HCT116 (cell line): ENCODE measurements at regions not wholly inside any gene's neighbourhood (a gene's known extent, or its start where the extent isn't known, plus 50 kb on each side); places are given as distances from the start of the nearest gene placed in this dataset.

Experiments
- ATAC-seq: fragments of 200-7000 bp; cut with Tn5 transposase; 2 replicates; pipeline ENCODE4 v1.9.1; 2020; ENCODE audit warnings: mild to moderate bottlenecking, moderate library complexity
- BruUV-seq: library from RNA; stranded (reverse); fragments of 400-500 nt; replicated peaks from 2 replicates; lab custom pipeline; 2021; lab: Mats Ljungman, UMichigan
- CTCF ChIA-PET: fragments of 300-600 bp; sonication (Branson Sonifier 250); formaldehyde crosslinking; loops from one replicate; lab custom pipeline; 2021; ENCODE audit warnings: antibody characterized with exemption; lab: Charles Lee
- POLR2A ChIA-PET: fragments of 300-600, 350-600 bp; sonication (Branson Sonifier 250); formaldehyde crosslinking; loops from one replicate; lab custom pipeline; 2021; ENCODE audit warnings: antibody characterized with exemption; lab: Charles Lee
- RAD21 ChIA-PET, 2 experiments: fragments of 300-600 bp; sonication (Branson Sonifier 250); formaldehyde crosslinking; loops; one replicate each; lab custom pipeline; 2023; ENCODE audit warnings: low total read pairs in 2 of 2; ENCODE audit not compliant: uncharacterized antibody in 2 of 2, unreplicated experiment in 2 of 2, low non-redundant PET in 1 of 2; lab: Charles Lee
- DNase-seq: peaks from one replicate; pipeline ENCODE4 v3.0.0-alpha.2; 2010; ENCODE audit warnings: low read depth, low spot score
- H2AFZ ChIP-seq: fragments of 200-600 bp; shearing (Covaris generic), sonication (generic); 2 replicates; pipeline ENCODE4 v1.6.1; 2017; ENCODE audit warnings: low read depth, mixed run types, mixed read lengths, antibody characterized with exemption, low read length; ENCODE audit not compliant: poor library complexity, severe bottlenecking
- H3K27ac ChIP-seq: 2 replicates; pipeline ENCODE4 v1.5.1; 2012; ENCODE audit warnings: low read depth, low read length
- H3K27me3 ChIP-seq: fragments of 200-600 bp; sonication (generic); 2 replicates; pipeline ENCODE4 v1.6.1; 2016; ENCODE audit warnings: mixed run types, low read length, mixed read lengths; ENCODE audit not compliant: insufficient read depth
- H3K36me3 ChIP-seq, 2 experiments: fragments of 200-500 bp in 1 of 2; fragments of 200-600 bp in 1 of 2; sonication (Bioruptor generic) in 1 of 2; sonication (generic) in 1 of 2; 2 replicates each; pipeline versions ENCODE4 v1.5.1 to v1.6.1; 2014 to 2016; ENCODE audit warnings: low read length in 2 of 2, inconsistent platforms in 1 of 2, mixed read lengths in 1 of 2, mixed run types in 1 of 2; ENCODE audit not compliant: insufficient read depth in 2 of 2, control insufficient read depth in 1 of 2
- H3K4me1 ChIP-seq, 2 experiments: fragments of 200-600 bp in 1 of 2; sonication (generic) in 1 of 2; 2 replicates each; pipeline versions ENCODE4 v1.5.1 to v1.6.1; 2012 to 2017; ENCODE audit warnings: low read length in 2 of 2, inconsistent platforms in 1 of 2, mild to moderate bottlenecking in 1 of 2, mixed read lengths in 1 of 2, mixed run types in 1 of 2, moderate library complexity in 1 of 2; ENCODE audit not compliant: insufficient read depth in 2 of 2, control insufficient read depth in 1 of 2
- H3K4me2 ChIP-seq: fragments of 200-600 bp; sonication (generic); 2 replicates; pipeline ENCODE4 v1.6.1; 2017; ENCODE audit warnings: mixed run types, low read length, mixed read lengths
- H3K4me3 ChIP-seq, 2 experiments: fragments of 200-600 bp in 1 of 2; sonication (generic) in 1 of 2; replicated peaks in 1 of 2; 2 replicates each; pipeline ENCODE4 v1.5.1; 2011 to 2016; ENCODE audit warnings: low read length in 2 of 2, control low read depth in 1 of 2, low read depth in 1 of 2, mild to moderate bottlenecking in 1 of 2, mixed read lengths in 1 of 2, mixed run types in 1 of 2
- H3K79me2 ChIP-seq: fragments of 200-600 bp; sonication (generic); 2 replicates; pipeline ENCODE4 v1.6.1; 2017; ENCODE audit warnings: mild to moderate bottlenecking, mixed run types, low read length, moderate library complexity, mixed read lengths; ENCODE audit not compliant: insufficient read depth
- H3K9ac ChIP-seq: fragments of 200-600 bp; sonication (generic); 2 replicates; pipeline ENCODE4 v1.6.1; 2016; ENCODE audit warnings: low read length, mixed read lengths
- H3K9me2 ChIP-seq: fragments of 200-600 bp; sonication (generic), shearing (Covaris generic); 2 replicates; pipeline ENCODE4 v1.6.1; 2017; ENCODE audit warnings: mixed run types, mild to moderate bottlenecking, moderate library complexity; ENCODE audit not compliant: insufficient read depth
- H3K9me3 ChIP-seq, 2 experiments: fragments of 200-500 bp in 1 of 2; fragments of 200-600 bp in 1 of 2; sonication (Bioruptor generic) in 1 of 2; sonication (generic) in 1 of 2; 2 replicates each; pipeline ENCODE4 v1.6.1; 2014 to 2017; ENCODE audit warnings: low read length in 2 of 2, mixed read lengths in 2 of 2, inconsistent platforms in 1 of 2, low read depth in 1 of 2, mild to moderate bottlenecking in 1 of 2, mixed run types in 1 of 2, moderate library complexity in 1 of 2; ENCODE audit not compliant: control insufficient read depth in 1 of 2, insufficient read depth in 1 of 2
- H4K20me1 ChIP-seq: fragments of 200-600 bp; sonication (generic), shearing (Covaris generic); 2 replicates; pipeline ENCODE4 v1.6.1; 2017; ENCODE audit warnings: mixed run types, mild to moderate bottlenecking, moderate library complexity; ENCODE audit not compliant: insufficient read depth
- CBX3 ChIP-seq: IDR thresholded peaks from 2 replicates; pipeline ENCODE4 v1.6.1; 2012; ENCODE audit warnings: low read depth
- CEBPB ChIP-seq: IDR thresholded peaks from 2 replicates; pipeline ENCODE4 v1.6.1; 2012; ENCODE audit warnings: low read depth
- CTCF ChIP-seq, 3 experiments: fragments of 200-600 bp in 1 of 3; sonication (generic) in 1 of 3; IDR thresholded peaks in 2 of 3; conservative IDR thresholded peaks in 1 of 3; 2 replicates each; pipeline ENCODE4 v1.5.1; 2012 to 2017; ENCODE audit warnings: low read depth in 2 of 3, low read length in 2 of 3, antibody characterized with exemption in 1 of 3, borderline replicate concordance in 1 of 3, control low read depth in 1 of 3, mild to moderate bottlenecking in 1 of 3, mixed read lengths in 1 of 3, mixed run types in 1 of 3, moderate library complexity in 1 of 3; ENCODE audit not compliant: insufficient read depth in 1 of 3
- EGR1 ChIP-seq: IDR thresholded peaks from 2 replicates; pipeline ENCODE4 v1.6.1; 2012; ENCODE audit warnings: low read depth
- ELF1 ChIP-seq: IDR thresholded peaks from 2 replicates; pipeline ENCODE4 v1.6.1; 2012; ENCODE audit warnings: low read depth, borderline replicate concordance
- EZH2 ChIP-seq: fragments of 200-600 bp; sonication (generic); IDR thresholded peaks from 2 replicates; pipeline ENCODE4 v1.6.1; 2017; ENCODE audit warnings: antibody characterized with exemption, mixed run types
- EZH2phosphoT487 ChIP-seq: fragments of 200-600 bp; IDR thresholded peaks from 2 replicates; pipeline ENCODE4 v1.6.1; 2018; ENCODE audit warnings: antibody characterized with exemption, borderline replicate concordance
- POLR2A ChIP-seq: IDR thresholded peaks from 2 replicates; pipeline ENCODE4 v1.7.0; 2011; ENCODE audit warnings: borderline replicate concordance; ENCODE audit not compliant: insufficient read depth, insufficient read length; ENCODE audit errors: extremely low read depth
- POLR2AphosphoS5 ChIP-seq: IDR thresholded peaks from 2 replicates; pipeline ENCODE4 v1.6.1; 2011; ENCODE audit warnings: mild to moderate bottlenecking, low read depth, low read length, moderate library complexity
- RAD21 ChIP-seq: IDR thresholded peaks from 2 replicates; pipeline ENCODE4 v1.6.1; 2012; ENCODE audit warnings: low read depth, mild to moderate bottlenecking
- REST ChIP-seq: IDR thresholded peaks from 2 replicates; pipeline ENCODE4 v1.6.1; 2012; ENCODE audit warnings: low read depth
- SP1 ChIP-seq: IDR thresholded peaks from 2 replicates; pipeline ENCODE4 v1.6.1; 2012; ENCODE audit warnings: low read depth
- ZBTB33 ChIP-seq: IDR thresholded peaks from 2 replicates; pipeline ENCODE4 v1.6.1; 2011; ENCODE audit warnings: mild to moderate bottlenecking, low read length, moderate library complexity; ENCODE audit not compliant: insufficient replicate concordance; ENCODE audit errors: extremely low read depth
- ZNF274 ChIP-seq: fragments of 200-500 bp; sonication (Bioruptor generic); IDR thresholded peaks from 2 replicates; pipeline ENCODE4 v1.6.1; 2014; ENCODE audit warnings: mild to moderate bottlenecking, low read depth, low read length, inconsistent platforms
- intact Hi-C: fragments of 100-400 bp; cut with micrococcal nuclease; formaldehyde crosslinking; loops from 2 replicates; pipeline ENCODE4 v1.10.0; 2022
- TF ChIP-seq, protein P1 (sequence below): IDR thresholded peaks from 2 replicates; pipeline ENCODE4 v1.6.1; 2012
- TF ChIP-seq, protein P2 (sequence below): IDR thresholded peaks from 2 replicates; pipeline ENCODE4 v1.6.1; 2012

GRCh38 chr12:98424726-98425401 is 90.5 kb upstream of the TMPO start:
- Histone ChIP-seq H3K27ac (no peak overlapping the region), H3K4me3 (no peak overlapping the region), H3K9ac (no peak overlapping the region), H2AFZ (peak overlapping the region; percentile 55), H3K36me3 (no peaks in the 10 kb centered on the region), H3K4me1 (peaks cover 3 to 16% of the 10 kb centered on the region in 2 experiments; a peak in 3 of 4 replicates), H3K9me3 (no peaks in the 10 kb centered on the region), H3K27me3 (no peaks in the 10 kb centered on the region), H3K79me2 (no peaks in the 10 kb centered on the region), H3K4me2 (peak overlapping the region; percentile 47), H4K20me1 (no peaks in the 10 kb centered on the region), H3K9me2 (no peaks in the 10 kb centered on the region)
- peak; percentile 83 for ATAC-seq
- BruUV-seq: no TSS peak
- POLR2A ChIA-PET: no interaction called here
- RAD21 ChIA-PET: interaction anchor here in 1 of 2 experiments (0.6 kb wide), 1 partner anchor 565 kb away, joined by 3 read pairs; no protein-coding TSS in a partner anchor
- intact Hi-C loops: loop anchor here (1.0 to 5.0 kb wide), 4 partner anchors 91 to 573 kb away; no protein-coding TSS in a partner anchor
- CTCF ChIA-PET: interaction anchor here (0.6 to 1.7 kb wide), 4 partner anchors 13 to 574 kb away, joined by 3 to 13 read pairs (median 7); partner anchors contain the start of gene TMPO
- TF ChIP-seq CBX3 (peak; percentile 41; the same call in 1 of the 2 replicates), EZH2phosphoT487 (no peak), ZNF274 (no peak), RAD21 (peak; percentile 78), EZH2 (no peak), ELF1 (no peak), ZBTB33 (no peak), CEBPB (no peak), REST (no peak), EGR1 (no peak), SP1 (peak; percentile 8; the same call in 1 of the 2 replicates), POLR2AphosphoS5 (no peak), POLR2A (no peak), CTCF (IDR thresholded peaks at IDR 0.05 in 2 of 3, conservative IDR thresholded peaks at IDR 0.05 in 1 of 3; ENCODE audit: borderline replicate concordance in 1 of 3, insufficient read depth in 1 of 3, low read depth in 2 of 3, low read length in 2 of 3) (peak; percentile 64 to 81 (median 79))
- TF ChIP-seq, protein P1, sequence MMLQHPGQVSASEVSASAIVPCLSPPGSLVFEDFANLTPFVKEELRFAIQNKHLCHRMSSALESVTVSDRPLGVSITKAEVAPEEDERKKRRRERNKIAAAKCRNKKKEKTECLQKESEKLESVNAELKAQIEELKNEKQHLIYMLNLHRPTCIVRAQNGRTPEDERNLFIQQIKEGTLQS: no peak
- TF ChIP-seq, protein P2, sequence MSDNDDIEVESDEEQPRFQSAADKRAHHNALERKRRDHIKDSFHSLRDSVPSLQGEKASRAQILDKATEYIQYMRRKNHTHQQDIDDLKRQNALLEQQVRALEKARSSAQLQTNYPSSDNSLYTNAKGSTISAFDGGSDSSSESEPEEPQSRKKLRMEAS: no peak
- peak; percentile 57 for DNase-seq
